Loucy (cell line): ENCODE measurements at regions not wholly inside any gene's neighbourhood (a gene's known extent, or its start where the extent isn't known, plus 50 kb on each side); places are given as distances from the start of the nearest gene placed in this dataset.

Experiments
- H2AFZ ChIP-seq: fragments of 200-600 bp; sonication (generic); 2 replicates; pipeline ENCODE4 v1.6.0; 2016; ENCODE audit warnings: antibody characterized with exemption, mild to moderate bottlenecking, low read length, moderate library complexity
- H3F3A ChIP-seq: fragments of 200-600 bp; 2 replicates; pipeline ENCODE4 v1.6.0; 2016; ENCODE audit warnings: antibody characterized with exemption, low read depth, mild to moderate bottlenecking
- H3K27me3 ChIP-seq: fragments of 200-600 bp; sonication (generic); 2 replicates; pipeline ENCODE4 v1.6.1; 2014; ENCODE audit warnings: low read length, mild to moderate bottlenecking; ENCODE audit not compliant: insufficient read depth, poor library complexity, severe bottlenecking
- H3K36me3 ChIP-seq: fragments of 200-600 bp; sonication (generic); 2 replicates; pipeline ENCODE4 v1.6.1; 2016; ENCODE audit warnings: low read length; ENCODE audit not compliant: insufficient read depth
- H3K4me1 ChIP-seq: fragments of 200-600 bp; sonication (generic); 2 replicates; pipeline ENCODE4 v1.5.1; 2014; ENCODE audit warnings: low read length, mild to moderate bottlenecking; ENCODE audit not compliant: insufficient read depth, poor library complexity, severe bottlenecking
- H3K4me2 ChIP-seq: fragments of 200-600 bp; sonication (generic); 2 replicates; pipeline ENCODE4 v1.6.0; 2014; ENCODE audit warnings: antibody characterized with exemption, low read length, low read depth, mild to moderate bottlenecking; ENCODE audit not compliant: poor library complexity, severe bottlenecking
- H3K4me3 ChIP-seq: fragments of 200-600 bp; sonication (generic); 2 replicates; pipeline ENCODE4 v1.5.1; 2014; ENCODE audit warnings: low read length, mild to moderate bottlenecking, mixed read lengths; ENCODE audit not compliant: poor library complexity, severe bottlenecking
- H3K79me2 ChIP-seq: fragments of 200-600 bp; sonication (generic); 2 replicates; pipeline ENCODE4 v1.6.1; 2014; ENCODE audit warnings: low read length; ENCODE audit not compliant: insufficient read depth
- H3K9ac ChIP-seq: fragments of 200-600 bp; sonication (generic); 2 replicates; pipeline ENCODE4 v1.6.0; 2014; ENCODE audit warnings: mild to moderate bottlenecking, low read depth, low read length, moderate library complexity; ENCODE audit not compliant: poor library complexity, severe bottlenecking
- H3K9me2 ChIP-seq: fragments of 200-600 bp; sonication (generic); replicated peaks from 2 replicates; pipeline ENCODE4 v1.6.1; 2016; ENCODE audit warnings: low read depth, low read length, mixed read lengths
- H3K9me3 ChIP-seq: fragments of 200-600 bp; sonication (generic); 2 replicates; pipeline ENCODE4 v1.6.1; 2014; ENCODE audit warnings: mild to moderate bottlenecking, antibody characterized with exemption, low read length, low read depth; ENCODE audit not compliant: insufficient read depth
- H4K20me1 ChIP-seq: fragments of 200-600 bp; sonication (generic); 2 replicates; pipeline ENCODE4 v1.6.0; 2014; ENCODE audit warnings: antibody characterized with exemption, low read length, mild to moderate bottlenecking; ENCODE audit not compliant: insufficient read depth, poor library complexity, severe bottlenecking
- EZH2phosphoT487 ChIP-seq: fragments of 200-600 bp; IDR thresholded peaks from 2 replicates; pipeline ENCODE4 v1.6.1; 2018; ENCODE audit warnings: antibody characterized with exemption, mild to moderate bottlenecking, moderate library complexity, borderline replicate concordance
- TF ChIP-seq, protein P1 (sequence below): fragments of 200-600 bp; sonication (generic); conservative IDR thresholded peaks from 2 replicates; pipeline ENCODE4 v1.5.1; 2014; ENCODE audit warnings: mild to moderate bottlenecking, antibody characterized with exemption, low read length

DNA sequence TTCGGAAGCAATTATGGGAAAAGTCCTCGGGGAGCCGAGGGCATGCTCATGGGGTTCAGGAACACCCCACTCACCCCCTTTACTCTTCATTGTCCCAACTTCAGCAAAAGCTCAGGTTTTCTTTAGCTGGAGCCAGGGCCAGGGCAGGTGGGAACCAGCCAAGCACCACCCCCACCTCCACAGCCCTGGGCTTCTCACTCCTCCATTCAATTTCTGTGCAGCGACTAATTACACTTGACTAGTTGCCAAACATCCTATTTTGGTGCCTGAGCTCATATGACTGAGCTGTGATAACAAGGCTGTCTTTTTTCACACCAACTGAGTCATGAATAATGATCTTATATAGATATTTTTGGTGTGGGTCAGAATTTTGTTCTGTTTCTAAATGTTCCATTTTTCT lies 257.2 kb upstream of the AJAP1 start:
- Histone ChIP-seq H3K4me1 (no peaks in the 10 kb centered on the region), H3K27me3 (no peaks in the 10 kb centered on the region), H3K4me2 (no peak overlapping the region), H3K9me2 (no peaks in the 10 kb centered on the region), H3K36me3 (no peaks in the 10 kb centered on the region), H2AFZ (no peak overlapping the region), H3K79me2 (no peaks in the 10 kb centered on the region), H3K9ac (no peak overlapping the region), H4K20me1 (no peaks in the 10 kb centered on the region), H3K9me3 (peaks cover 16% of the 10 kb centered on the region; the same call in 1 of the 2 replicates), H3F3A (no peaks in the 10 kb centered on the region), H3K4me3 (no peak overlapping the region)
- TF ChIP-seq, protein P1, sequence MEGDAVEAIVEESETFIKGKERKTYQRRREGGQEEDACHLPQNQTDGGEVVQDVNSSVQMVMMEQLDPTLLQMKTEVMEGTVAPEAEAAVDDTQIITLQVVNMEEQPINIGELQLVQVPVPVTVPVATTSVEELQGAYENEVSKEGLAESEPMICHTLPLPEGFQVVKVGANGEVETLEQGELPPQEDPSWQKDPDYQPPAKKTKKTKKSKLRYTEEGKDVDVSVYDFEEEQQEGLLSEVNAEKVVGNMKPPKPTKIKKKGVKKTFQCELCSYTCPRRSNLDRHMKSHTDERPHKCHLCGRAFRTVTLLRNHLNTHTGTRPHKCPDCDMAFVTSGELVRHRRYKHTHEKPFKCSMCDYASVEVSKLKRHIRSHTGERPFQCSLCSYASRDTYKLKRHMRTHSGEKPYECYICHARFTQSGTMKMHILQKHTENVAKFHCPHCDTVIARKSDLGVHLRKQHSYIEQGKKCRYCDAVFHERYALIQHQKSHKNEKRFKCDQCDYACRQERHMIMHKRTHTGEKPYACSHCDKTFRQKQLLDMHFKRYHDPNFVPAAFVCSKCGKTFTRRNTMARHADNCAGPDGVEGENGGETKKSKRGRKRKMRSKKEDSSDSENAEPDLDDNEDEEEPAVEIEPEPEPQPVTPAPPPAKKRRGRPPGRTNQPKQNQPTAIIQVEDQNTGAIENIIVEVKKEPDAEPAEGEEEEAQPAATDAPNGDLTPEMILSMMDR, result no peak

DNA sequence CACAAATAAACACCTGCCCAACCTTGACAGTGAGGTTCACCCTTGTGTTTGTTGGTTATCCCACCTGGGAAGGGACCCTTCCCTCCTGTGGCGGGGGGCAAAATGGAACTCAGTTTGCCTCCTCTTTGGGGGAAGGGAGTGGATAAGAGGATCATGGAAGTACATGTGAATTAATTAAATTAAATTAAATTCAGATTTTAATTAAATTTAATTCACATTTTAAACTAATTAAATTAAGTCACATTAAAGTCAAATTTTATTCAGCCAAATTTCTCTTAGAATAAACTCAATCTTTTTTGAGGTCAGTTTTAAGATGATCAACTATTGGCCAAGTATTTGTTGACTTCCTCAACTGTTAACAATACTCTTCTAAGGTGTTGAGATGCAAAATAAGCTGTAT lies 252.4 kb upstream of the AJAP1 start:
- Histone ChIP-seq H4K20me1 (no peaks in the 10 kb centered on the region), H2AFZ (no peak overlapping the region), H3K4me1 (no peaks in the 10 kb centered on the region), H3K4me3 (no peak overlapping the region), H3K79me2 (no peaks in the 10 kb centered on the region), H3K9me2 (no peaks in the 10 kb centered on the region), H3K9ac (no peak overlapping the region), H3K9me3 (peaks cover 1% of the 10 kb centered on the region; the same call in 1 of the 2 replicates), H3K4me2 (no peak overlapping the region), H3F3A (no peaks in the 10 kb centered on the region), H3K36me3 (no peaks in the 10 kb centered on the region), H3K27me3 (no peaks in the 10 kb centered on the region)
- TF ChIP-seq EZH2phosphoT487, result no peak
- TF ChIP-seq, protein P1, result no peak

DNA sequence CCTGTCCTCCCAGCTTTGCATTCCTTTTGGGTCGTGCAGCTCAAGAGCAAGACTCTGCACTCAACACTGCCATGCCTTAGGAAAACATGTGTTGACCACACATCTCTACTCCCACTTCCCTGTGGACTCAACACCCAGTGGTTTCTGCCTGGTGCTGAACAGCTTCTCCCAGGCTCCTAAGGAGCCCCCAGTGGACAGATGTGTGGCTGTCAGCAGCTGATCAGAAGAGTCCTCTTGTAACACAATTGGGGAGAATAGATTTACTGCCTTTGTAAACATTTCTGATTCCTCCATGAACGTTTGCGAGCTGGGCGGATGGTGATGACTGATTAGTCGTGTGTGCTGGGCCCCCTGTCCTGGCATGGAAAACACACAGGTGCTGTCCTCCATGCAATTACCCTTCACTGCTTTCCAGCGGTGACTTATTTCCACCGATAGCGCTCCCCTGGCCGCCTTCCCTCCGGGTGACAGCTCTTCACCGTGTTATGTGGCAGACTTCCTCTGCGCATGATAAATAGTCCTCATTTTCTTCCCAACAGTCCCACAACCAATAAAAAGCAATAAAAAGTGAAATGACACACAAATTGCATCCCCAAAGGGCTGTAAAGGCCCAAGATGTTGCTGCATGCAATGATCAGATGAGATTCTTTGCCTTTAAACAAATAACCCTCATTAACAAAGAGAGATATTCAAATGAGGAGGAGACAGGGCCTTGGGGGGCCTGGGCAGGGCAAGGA lies 249.4 kb upstream of the AJAP1 start:
- Histone ChIP-seq H3K9ac (no peak overlapping the region), H3K36me3 (no peaks in the 10 kb centered on the region), H3K9me3 (no peaks in the 10 kb centered on the region; the same call in 1 of the 2 replicates), H3K4me2 (no peak overlapping the region), H4K20me1 (no peaks in the 10 kb centered on the region), H3K27me3 (no peaks in the 10 kb centered on the region), H3K4me1 (no peaks in the 10 kb centered on the region), H3K79me2 (no peaks in the 10 kb centered on the region), H3K4me3 (no peak overlapping the region), H2AFZ (no peak overlapping the region), H3K9me2 (no peaks in the 10 kb centered on the region), H3F3A (no peaks in the 10 kb centered on the region)
- TF ChIP-seq EZH2phosphoT487, result no peak
- TF ChIP-seq, protein P1, result no peak
